Activated CD8-positive, alpha-beta memory T cell treated with anti-CD3 and anti-CD28 coated beads for 36 hours (primary cell): ENCODE measurements at regions not wholly inside any gene's neighbourhood (a gene's known extent, or its start where the extent isn't known, plus 50 kb on each side); places are given as distances from the start of the nearest gene placed in this dataset.

Experiments used
- CTCF ChIA-PET: fragments of 350-600 bp; sonication (Branson Sonifier 250); formaldehyde crosslinking; loops from one replicate; lab custom pipeline; 2021; ENCODE audit warnings: antibody characterized with exemption; lab: Charles Lee
- POLR2A ChIA-PET: fragments of 350-600 bp; sonication (Branson Sonifier 250); formaldehyde crosslinking; loops from one replicate; lab custom pipeline; 2021; ENCODE audit warnings: antibody characterized with exemption; lab: Charles Lee

- ChIA-PET CTCF (no interaction called here), POLR2A (no interaction called here)
These were observed 113.6 kb downstream of the PFDN4 start for GRCh38 chr20:54321352-54322087.

GRCh38 chr20:54323227-54323734, 115.4 kb downstream of the PFDN4 start:
- ChIA-PET CTCF (no interaction called here), POLR2A (no interaction called here)

- ChIA-PET CTCF (no interaction called here), POLR2A (no interaction called here)
These were observed 116.2 kb downstream of the PFDN4 start for GRCh38 chr20:54324041-54324440.

GRCh38 chr20:54324652-54325285, 116.9 kb downstream of the PFDN4 start:
- CTCF ChIA-PET: no interaction called here
- POLR2A ChIA-PET: no interaction called here

- CTCF ChIA-PET: no interaction called here
- POLR2A ChIA-PET: no interaction called here
These were observed 127.4 kb downstream of the PFDN4 start for GRCh38 chr20:54335299-54335698.

GRCh38 chr20:54337144-54337543, 129.3 kb downstream of the PFDN4 start:
- CTCF ChIA-PET: no interaction called here

GRCh38 chr20:54339093-54339492, 131.2 kb downstream of the PFDN4 start:
- POLR2A ChIA-PET: no interaction called here
- CTCF ChIA-PET: no interaction called here

More at GRCh38 chr20:54337144-54337543, 129.3 kb downstream of the PFDN4 start:
- POLR2A ChIA-PET: no interaction called here

GRCh38 chr20:54340206-54340605, 132.3 kb downstream of the PFDN4 start:
- POLR2A ChIA-PET: no interaction called here
- CTCF ChIA-PET: no interaction called here

- ChIA-PET CTCF (no interaction called here), POLR2A (no interaction called here)
These were observed 132.8 kb downstream of the PFDN4 start for GRCh38 chr20:54340667-54341081.

- CTCF ChIA-PET: no interaction called here
- POLR2A ChIA-PET: no interaction called here
These were observed 133.0 kb upstream of the DOK5 start for GRCh38 chr20:54342258-54342920.

- ChIA-PET POLR2A (no interaction called here), CTCF (no interaction called here)
These were observed 132.3 kb upstream of the DOK5 start for GRCh38 chr20:54343099-54343498.

- CTCF ChIA-PET: no interaction called here
- POLR2A ChIA-PET: no interaction called here
These were observed 131.8 kb upstream of the DOK5 start for GRCh38 chr20:54343634-54344033.

- ChIA-PET POLR2A (no interaction called here), CTCF (no interaction called here)
These were observed 130.6 kb upstream of the DOK5 start for GRCh38 chr20:54344832-54345231.

- ChIA-PET POLR2A (no interaction called here), CTCF (no interaction called here)
These were observed 130.1 kb upstream of the DOK5 start for GRCh38 chr20:54345301-54345724.

- CTCF ChIA-PET: no interaction called here
- POLR2A ChIA-PET: no interaction called here
These were observed 129.6 kb upstream of the DOK5 start for GRCh38 chr20:54345821-54346220.

- CTCF ChIA-PET: no interaction called here
- POLR2A ChIA-PET: no interaction called here
These were observed 129.1 kb upstream of the DOK5 start for GRCh38 chr20:54346276-54346675.

GRCh38 chr20:54347166-54347833, 128.1 kb upstream of the DOK5 start:
- POLR2A ChIA-PET: no interaction called here
- CTCF ChIA-PET: no interaction called here

GRCh38 chr20:54350415-54350814, 125.0 kb upstream of the DOK5 start:
- ChIA-PET POLR2A (no interaction called here), CTCF (no interaction called here)

- CTCF ChIA-PET: interaction anchor here (0.6 kb wide), 1 partner anchor 353 kb away, joined by 7 read pairs; no protein-coding TSS in a partner anchor
These were observed 123.8 kb upstream of the DOK5 start for GRCh38 chr20:54351371-54352136.

More at GRCh38 chr20:54351371-54352136, 123.8 kb upstream of the DOK5 start:
- POLR2A ChIA-PET: no interaction called here
